NAMALWA (cell line): ENCODE measurements at regions not wholly inside any gene's neighbourhood (a gene's known extent, or its start where the extent isn't known, plus 50 kb on each side); places are given as distances from the start of the nearest gene placed in this dataset.

ENCODE experiments used
- DNase-seq: peaks from one replicate; pipeline ENCODE4 v3.0.0-alpha.2; 2015; ENCODE audit warnings: low spot score

- DNase-seq: no peak
These were observed 146.1 kb upstream of the ZNF462 start for GRCh38 chr9:106716820-106717219.

DNA sequence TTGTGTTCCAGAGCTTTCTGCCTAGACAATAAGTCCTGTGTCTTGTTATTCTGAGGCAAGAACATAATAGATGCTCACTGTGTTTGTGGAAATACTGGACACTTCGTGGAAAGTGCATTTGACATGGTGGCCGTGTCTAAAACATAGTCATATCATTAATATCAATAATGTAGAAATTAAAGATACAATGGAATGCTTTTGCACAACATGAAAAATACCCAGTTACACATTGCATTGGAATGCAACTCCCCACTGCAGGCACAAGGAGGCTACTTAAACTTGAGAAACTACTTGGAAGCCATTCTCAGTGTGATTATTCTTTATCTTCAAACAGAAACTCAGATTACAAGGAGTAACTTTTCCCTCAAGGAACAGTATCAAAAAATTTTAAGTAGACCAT is 145.3 kb upstream of the ZNF462 start:
- no peak for DNase-seq

GRCh38 chr9:106718936-106719335 is 144.0 kb upstream of the ZNF462 start:
- no peak for DNase-seq

DNA sequence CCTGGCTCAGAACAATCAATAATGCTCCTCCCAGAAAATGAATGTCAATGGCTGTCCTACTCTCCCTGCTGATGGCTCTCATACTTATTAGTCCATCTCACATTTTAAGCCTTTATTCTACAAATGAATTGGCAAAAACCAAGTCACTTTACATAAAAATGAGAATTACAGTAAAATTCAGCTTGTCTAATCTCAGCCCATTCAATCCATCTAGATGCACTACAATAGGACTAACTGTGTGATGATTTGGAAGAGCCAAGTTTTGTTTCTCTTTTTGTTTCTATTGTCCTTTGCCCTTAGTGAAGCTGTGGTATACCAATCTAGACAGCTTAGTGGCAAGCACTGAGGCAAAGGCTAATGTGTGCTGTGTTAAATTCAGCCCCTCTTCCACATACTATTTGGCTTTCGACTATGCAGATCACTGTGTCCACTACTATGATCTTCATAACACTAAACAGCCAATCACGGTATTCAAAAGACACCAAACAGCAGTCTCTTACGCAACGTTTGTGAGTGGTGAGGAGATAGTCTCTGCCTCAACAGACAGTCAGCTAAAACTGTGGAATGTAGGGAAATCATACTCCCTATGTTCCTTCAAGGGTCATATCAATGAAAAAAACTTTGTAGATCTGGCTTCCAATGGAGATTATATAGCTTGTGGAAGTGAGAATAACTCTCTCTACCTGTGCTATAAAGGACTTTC is 140.8 kb upstream of the ZNF462 start:
- no peak for DNase-seq

DNA sequence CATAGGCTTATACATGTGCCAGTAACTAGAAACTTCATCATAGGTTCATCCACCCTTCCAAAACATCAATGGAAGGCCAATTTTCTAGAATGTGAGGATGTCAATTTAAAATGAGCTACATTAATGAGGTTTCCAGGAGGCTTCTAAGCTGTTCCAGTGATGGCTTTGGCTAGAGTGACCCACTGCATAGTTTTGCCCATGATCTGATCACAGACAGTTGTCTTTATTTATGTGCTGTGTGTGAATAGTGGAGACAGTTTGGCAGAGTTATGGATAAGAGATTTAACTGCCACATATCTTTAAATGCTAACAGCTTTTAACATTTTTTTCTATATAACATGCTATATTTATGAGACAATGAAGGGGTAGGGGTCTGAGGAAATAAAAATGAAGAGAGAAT is 139.0 kb upstream of the ZNF462 start:
- no peak for DNase-seq

- no peak for DNase-seq
These were observed 138.4 kb upstream of the ZNF462 start for GRCh38 chr9:106724566-106724965.

DNA sequence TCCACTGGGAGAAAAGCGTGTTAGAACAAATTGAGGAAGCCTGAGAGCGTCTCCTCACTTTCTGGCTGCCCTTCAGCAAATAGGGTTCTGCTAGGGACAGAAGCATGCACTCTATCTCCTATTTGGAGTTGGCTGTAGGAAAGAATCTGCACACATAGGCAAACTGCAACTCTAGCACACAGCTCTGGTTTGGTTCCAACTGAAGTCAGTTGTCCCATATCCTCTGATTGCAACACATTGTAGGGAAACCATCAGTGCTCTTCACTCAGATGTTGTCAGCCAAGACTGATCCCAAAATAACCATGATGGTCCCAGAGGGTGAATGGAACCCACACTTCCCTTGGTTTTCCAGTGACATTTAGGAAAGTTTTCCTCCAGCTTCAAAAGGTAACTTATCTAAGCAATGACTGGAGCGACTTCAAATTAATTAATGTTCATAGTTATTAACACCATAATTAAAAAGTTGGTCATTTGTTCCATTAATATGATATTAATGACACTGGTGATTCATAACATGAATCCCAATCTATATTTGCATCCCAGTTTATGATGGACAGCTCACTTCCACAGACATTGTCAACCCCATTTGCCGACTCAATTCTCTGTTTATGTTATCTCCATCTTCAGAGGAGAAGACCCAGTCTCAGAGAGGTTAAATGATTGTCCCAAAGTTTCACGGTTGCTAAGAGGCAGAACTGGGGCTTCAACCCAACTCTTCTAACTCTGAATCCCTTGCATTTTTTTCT is 136.7 kb upstream of the ZNF462 start:
- no peak for DNase-seq

- DNase-seq: no peak
These were observed 135.0 kb upstream of the ZNF462 start for GRCh38 chr9:106727969-106728368.

DNA sequence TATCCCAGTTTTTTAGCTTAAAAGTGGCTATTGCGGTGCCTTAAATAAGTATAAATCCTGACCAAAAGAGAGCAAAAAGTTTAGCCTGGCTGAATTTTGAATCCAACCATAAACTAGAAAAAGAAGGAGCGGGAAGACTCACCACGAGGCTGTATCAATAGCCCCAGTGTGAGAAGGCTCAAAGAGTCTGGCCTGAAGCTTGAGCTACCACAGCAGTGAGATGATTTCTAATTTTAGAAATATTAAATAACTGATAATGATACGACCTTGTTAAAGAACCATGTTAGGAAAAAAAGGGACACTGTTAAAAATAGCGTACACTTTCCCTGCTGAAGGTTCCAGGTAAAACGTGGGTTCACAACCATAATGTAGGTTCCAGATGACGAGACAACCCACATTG is 134.1 kb upstream of the ZNF462 start:
- DNase-seq: no peak

DNA sequence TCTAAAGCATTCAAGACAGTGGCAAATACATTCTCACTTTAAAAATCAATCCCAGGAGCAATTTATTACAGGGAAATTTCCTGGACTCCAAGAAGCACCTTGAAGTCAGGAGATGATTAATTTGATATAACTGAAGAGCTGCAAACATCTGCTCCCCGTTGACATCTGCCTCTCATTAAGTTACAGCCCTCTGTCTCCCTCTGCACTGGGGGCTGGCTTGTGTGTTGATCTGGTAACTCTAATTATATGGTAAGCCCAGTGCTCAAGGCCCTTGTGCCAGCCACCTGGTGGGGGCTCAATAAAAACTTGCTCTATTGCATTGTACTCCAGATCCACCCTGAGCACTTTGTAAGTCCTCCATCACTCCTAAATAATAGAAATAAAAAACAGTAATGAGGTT is 131.1 kb upstream of the ZNF462 start:
- DNase-seq: no peak

DNA sequence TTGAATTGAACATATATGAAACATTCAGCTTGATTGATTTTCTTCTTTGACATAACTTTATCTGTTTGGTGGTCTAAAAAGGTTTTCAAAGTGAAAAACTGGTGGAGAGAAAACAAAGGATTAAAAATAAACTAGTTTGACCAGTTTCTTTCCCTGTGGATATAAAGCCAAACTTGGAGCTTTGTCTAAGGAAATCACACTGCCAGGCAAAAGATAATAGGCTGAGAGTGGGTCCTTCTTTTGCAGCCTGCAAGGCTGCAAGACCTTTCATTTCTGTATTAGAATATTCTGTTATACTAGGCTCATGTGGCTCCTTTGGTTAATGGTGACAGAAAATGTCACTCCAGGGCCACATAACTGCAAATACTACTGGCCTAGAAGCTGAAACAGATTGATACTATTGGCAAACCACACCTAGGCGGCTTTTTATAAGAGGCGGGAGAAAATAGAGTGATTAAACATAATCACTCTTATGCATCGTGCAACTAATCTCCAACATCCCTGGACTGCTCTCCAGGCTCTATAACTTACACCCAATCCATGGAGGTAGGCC is 129.1 kb upstream of the ZNF462 start:
- DNase-seq: no peak

DNA sequence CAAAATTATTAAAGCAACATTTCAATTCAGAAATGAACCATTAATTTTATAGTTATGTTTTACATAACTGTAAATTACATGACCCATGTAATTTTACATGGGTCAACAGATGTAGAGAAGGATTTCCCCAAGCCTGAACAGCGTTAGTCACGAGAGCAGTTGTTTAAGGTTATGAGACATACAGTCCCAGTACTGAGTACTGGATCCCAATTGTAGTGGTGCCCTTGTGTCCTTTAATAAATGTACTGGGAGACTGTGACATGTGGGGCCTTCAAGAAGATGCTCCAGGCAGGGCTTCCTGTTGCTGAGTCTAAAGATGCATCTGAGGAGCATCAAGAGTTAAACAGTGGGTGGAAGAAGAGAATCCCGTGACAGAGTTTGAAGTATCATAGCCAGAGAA is 125.5 kb upstream of the ZNF462 start:
- no peak for DNase-seq

GRCh38 chr9:106738109-106738508 is 124.9 kb upstream of the ZNF462 start:
- no peak for DNase-seq

GRCh38 chr9:106745457-106745856 is 117.5 kb upstream of the ZNF462 start:
- DNase-seq: no peak

DNA sequence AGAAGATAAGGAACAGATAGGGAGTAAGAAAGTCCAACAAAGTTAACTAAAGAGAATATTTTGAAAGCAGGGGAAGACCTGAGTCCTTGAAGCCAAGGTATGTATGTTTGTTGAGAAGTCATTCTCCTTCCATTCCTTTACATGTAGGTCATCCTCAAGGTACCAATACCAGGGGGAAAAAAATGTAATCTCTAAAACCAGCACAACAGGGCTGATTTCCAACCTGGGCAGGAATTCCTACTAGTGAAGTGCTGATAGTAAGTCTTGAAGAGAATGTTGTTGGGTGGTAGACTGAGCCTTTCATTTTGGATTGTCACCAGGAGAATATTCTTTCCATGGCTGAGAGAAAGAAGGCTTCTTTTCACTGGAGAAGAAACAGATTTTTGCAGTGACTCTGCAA is 117.1 kb upstream of the ZNF462 start:
- no peak for DNase-seq

GRCh38 chr9:106751681-106752080 is 111.3 kb upstream of the ZNF462 start:
- no peak for DNase-seq

DNA sequence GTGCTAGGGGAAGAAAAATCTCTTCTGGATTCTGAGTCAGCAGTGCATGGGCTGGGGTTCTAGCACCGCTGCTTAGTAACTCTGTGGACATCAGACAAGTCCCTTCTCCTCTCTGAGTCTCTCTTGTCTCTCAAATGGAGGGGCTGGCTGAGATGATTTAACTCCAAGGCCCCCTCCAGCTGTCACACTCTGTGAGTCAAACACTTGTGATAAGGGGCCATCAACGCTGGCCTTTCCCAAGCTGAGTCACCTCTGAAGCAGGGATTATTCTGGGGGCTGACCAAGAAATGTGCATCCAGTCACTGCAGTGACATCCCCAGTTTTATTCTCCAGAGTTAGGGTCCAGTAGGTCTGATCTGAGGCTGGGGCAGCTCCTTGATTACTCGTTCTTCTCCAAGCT is 110.4 kb upstream of the ZNF462 start:
- DNase-seq: no peak

DNA sequence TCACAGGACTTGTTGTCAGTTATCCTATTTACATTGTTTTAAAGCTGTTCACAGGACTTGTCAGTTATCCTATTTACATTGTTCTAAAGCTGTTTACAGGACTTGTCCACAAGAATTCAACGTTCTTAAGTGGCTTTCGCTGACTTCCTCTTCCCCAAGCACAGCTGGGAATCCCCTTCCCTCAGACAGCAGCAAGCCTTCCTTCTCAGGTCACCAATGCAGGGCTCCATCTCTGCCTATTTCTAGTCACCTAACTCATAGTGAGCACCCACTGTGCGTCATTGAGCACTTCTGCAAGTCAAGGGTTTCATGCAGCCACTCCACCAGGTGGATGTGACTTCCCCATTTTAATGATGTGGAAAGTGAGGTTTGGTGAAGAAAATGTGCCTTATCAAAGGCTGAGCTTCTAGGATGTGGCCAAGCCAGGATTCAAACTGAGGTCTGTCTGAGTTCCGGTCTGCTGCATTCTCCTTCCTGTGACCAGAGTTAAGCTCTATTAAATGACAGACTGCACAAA is 109.8 kb upstream of the ZNF462 start:
- peak; percentile 8 for DNase-seq

GRCh38 chr9:106755736-106756135 is 107.2 kb upstream of the ZNF462 start:
- DNase-seq: no peak

DNA sequence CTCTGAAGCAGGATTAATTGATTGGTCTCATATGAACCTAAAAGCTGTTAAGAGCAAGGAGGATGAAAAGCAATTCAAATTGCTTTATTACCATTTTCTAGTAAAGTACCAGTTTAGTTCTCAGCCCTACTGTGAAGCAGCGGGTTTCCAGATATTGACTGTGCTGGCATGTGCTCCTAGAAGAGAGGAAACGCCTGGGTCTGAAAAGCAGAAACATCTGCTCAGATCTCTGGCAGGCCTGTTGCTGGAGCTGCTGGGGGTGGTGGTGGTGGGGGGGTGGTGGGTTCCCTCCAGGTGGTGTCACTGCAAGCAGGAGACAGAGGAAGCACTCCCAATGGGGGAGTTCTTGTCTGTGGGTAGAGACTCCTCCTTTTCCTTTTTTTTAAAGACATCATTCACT is 105.5 kb upstream of the ZNF462 start:
- no peak for DNase-seq

DNA sequence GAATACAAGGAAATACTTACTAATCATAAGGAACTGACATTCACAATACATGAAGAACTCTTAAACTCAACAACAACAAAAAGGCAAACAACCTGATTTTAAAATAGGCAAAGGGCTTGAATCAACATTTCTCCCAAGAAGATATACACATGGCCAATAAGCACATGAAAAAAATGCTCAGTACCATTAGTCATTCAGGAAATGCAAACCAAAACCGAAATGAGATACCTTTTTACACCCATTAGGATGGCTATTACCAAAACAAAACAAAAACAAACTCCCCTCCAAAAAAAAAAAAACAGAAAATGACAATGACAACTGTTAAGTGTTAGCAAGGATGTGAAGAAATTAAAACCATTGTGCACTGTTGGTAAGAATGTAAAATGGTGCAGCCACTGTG is 104.1 kb upstream of the ZNF462 start:
- DNase-seq: no peak

DNA sequence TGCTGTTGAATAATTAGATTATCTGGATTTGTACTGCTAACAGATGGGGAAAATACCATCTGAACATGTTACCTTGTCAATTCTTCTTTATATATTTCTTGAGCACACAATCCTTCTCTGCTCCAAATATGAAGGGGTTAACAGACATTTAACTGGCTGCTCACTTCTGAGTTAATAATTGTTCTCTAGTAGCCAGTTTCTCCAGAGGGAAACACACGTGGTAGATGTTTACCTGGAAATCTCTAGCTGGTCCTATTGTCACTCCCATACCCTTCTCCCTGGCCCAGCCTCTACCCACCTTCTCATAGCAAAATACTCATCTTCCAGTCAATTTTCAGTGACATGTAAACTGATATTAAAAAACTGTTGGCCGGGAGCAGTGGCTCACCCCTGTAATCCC is 101.5 kb upstream of the ZNF462 start:
- DNase-seq: no peak

DNA sequence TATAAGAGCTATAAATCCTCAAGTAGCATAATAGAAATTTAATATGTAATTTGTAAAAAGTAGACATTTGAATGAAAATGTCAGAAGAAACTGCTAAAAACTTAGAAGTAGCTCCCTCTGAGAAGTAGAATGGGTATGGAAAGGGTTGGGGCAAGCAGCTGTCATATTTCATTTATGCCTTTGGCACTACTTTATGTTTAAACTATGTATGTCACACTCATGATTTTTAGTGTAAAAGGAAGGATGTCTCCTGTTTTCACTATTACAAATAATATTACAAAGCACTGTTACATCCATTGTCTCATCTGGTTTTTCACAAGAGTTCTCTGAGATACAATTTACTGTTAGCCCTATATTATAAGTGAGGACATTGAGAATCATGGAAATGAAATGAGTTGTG is 96.3 kb upstream of the ZNF462 start:
- no peak for DNase-seq
